ENCODE measurements at regions not wholly inside any gene's neighbourhood (a gene's known extent, or its start where the extent isn't known, plus 50 kb on each side); places are given as distances from the start of the nearest gene placed in this dataset.

GRCh38 chr12:124683152-124684124 lies 116.0 kb upstream of the NCOR2 start:
- TF ChIP-seq ZFP30 (CRISPR knock-in tag; IDR thresholded peaks at IDR 0.05) (no peak), ARNTL (CRISPR knock-in tag; IDR thresholded peaks at IDR 0.05; ENCODE audit: borderline replicate concordance, low read depth) (no peak), SNAI2 (CRISPR knock-in tag; IDR thresholded peaks at IDR 0.05) (no peak), PATZ1 (CRISPR knock-in tag; IDR thresholded peaks at IDR 0.05; ENCODE audit: borderline replicate concordance) (no peak)

Measured in SK-N-SH treated with all-trans-retinoic acid at 6 μM for 48 hours (cell line).